K562 (cell line): ENCODE measurements at regions not wholly inside any gene's neighbourhood (a gene's known extent, or its start where the extent isn't known, plus 50 kb on each side); places are given as distances from the start of the nearest gene placed in this dataset.

Experiments
- ATAC-seq: fragments of 200-7000 bp; cut with Tn5 transposase; 3 replicates; pipeline ENCODE4 v1.9.1; 2020; ENCODE audit warnings: moderate library complexity
- BruUV-seq: library from RNA; stranded (reverse); fragments of 400-500 nt; replicated peaks from 2 replicates; lab custom pipeline; 2021; lab: Mats Ljungman, UMichigan
- CTCF ChIA-PET: fragments of 300-600 bp; formaldehyde crosslinking; extraction: SDS; loops from one replicate; lab custom pipeline; 2021; ENCODE audit warnings: low intra/inter-chr PET ratio; lab: Yijun Ruan, JAX
- POLR2A ChIA-PET: fragments of 300-600, 350-650 bp; sonication (Branson Sonifier 250); formaldehyde crosslinking; extraction: SDS; loops from one replicate; lab custom pipeline; 2021; ENCODE audit warnings: antibody characterized with exemption, inconsistent platforms; lab: Yijun Ruan, JAX
- DNase-seq, 4 experiments: peaks; one replicate each; pipeline versions ENCODE4 v3.0.0 to v3.0.0-alpha.2; 2011 to 2018; ENCODE audit warnings: low spot score in 3 of 4, mixed read lengths in 3 of 4; ENCODE audit errors: extremely low read depth in 1 of 4
- FAIRE-seq: peaks from 2 replicates; lab custom pipeline; 2011; peaks lifted over from hg19 to GRCh38; lab: Jason Lieb, UNC
- H2AFZ ChIP-seq: 2 replicates; pipeline ENCODE4 v1.6.0; 2011; ENCODE audit warnings: low read depth, low read length, control low read depth, inconsistent platforms
- H3K27ac ChIP-seq: fragments of 200-600 bp; 3 replicates; pipeline ENCODE4 v1.8.0; 2011; ENCODE audit warnings: low read depth, mild to moderate bottlenecking, control low read depth, inconsistent platforms, low read length, moderate library complexity, mixed read lengths; ENCODE audit errors: extremely low read depth
- H3K27me3 ChIP-seq, 2 experiments: fragments of 300-600 bp in 1 of 2; 2 replicates in 1 of 2; 3 replicates in 1 of 2; pipeline versions ENCODE4 v1.6.0 to v1.8.0; 2011; ENCODE audit warnings: inconsistent platforms in 2 of 2, low read length in 2 of 2, mild to moderate bottlenecking in 1 of 2, mixed read lengths in 1 of 2, moderate library complexity in 1 of 2; ENCODE audit not compliant: control insufficient read depth in 2 of 2, insufficient read depth in 2 of 2
- H3K36me3 ChIP-seq: fragments of 300-600 bp; 3 replicates; pipeline ENCODE4 v1.8.0; 2011; ENCODE audit warnings: mild to moderate bottlenecking, low read length, inconsistent platforms; ENCODE audit not compliant: control insufficient read depth, insufficient read depth
- H3K4me1 ChIP-seq, 2 experiments: fragments of 200-600 bp in 1 of 2; replicated peaks in 1 of 2; 2 replicates in 1 of 2; 3 replicates in 1 of 2; pipeline versions ENCODE4 v1.5.1 to v1.8.0; 2011; ENCODE audit warnings: inconsistent platforms in 2 of 2, low read length in 2 of 2, mild to moderate bottlenecking in 1 of 2, mixed read lengths in 1 of 2, moderate library complexity in 1 of 2; ENCODE audit not compliant: control insufficient read depth in 2 of 2, insufficient read depth in 2 of 2
- H3K4me2 ChIP-seq: 2 replicates; pipeline ENCODE4 v1.6.1; 2011; ENCODE audit warnings: low read length, control low read depth, inconsistent platforms, mixed read lengths; ENCODE audit not compliant: insufficient read depth
- H3K4me3 ChIP-seq: fragments of 200-600 bp; sonication (generic), shearing (Covaris generic); 2 replicates; pipeline ENCODE4 v1.5.1; 2016; ENCODE audit warnings: control low read depth, inconsistent platforms
- H3K79me2 ChIP-seq: fragments of 200-600 bp; 3 replicates; pipeline ENCODE4 v1.8.0; 2011; ENCODE audit warnings: low read length, inconsistent platforms; ENCODE audit not compliant: control insufficient read depth, insufficient read depth
- H3K9ac ChIP-seq, 2 experiments: 2 replicates each; pipeline versions ENCODE4 v1.6.0 to v1.6.1; 2011; ENCODE audit warnings: low read depth in 2 of 2, low read length in 2 of 2, control low read depth in 1 of 2, inconsistent platforms in 1 of 2, mild to moderate bottlenecking in 1 of 2, mixed read lengths in 1 of 2; ENCODE audit not compliant: insufficient read depth in 1 of 2
- H3K9me1 ChIP-seq: one replicate; pipeline ENCODE4 v1.6.0; 2011; ENCODE audit warnings: inconsistent platforms, mild to moderate bottlenecking, low read length, moderate library complexity; ENCODE audit not compliant: control insufficient read depth, insufficient read depth
- H3K9me3 ChIP-seq: replicated peaks from 2 replicates; pipeline ENCODE4 v1.5.1; 2011; ENCODE audit warnings: low read depth, low read length, inconsistent platforms; ENCODE audit not compliant: control insufficient read depth, insufficient read depth
- H4K20me1 ChIP-seq: replicated peaks from 2 replicates; pipeline ENCODE4 v1.6.1; 2011; ENCODE audit warnings: low read length, inconsistent platforms, mixed read lengths; ENCODE audit not compliant: control insufficient read depth, insufficient read depth
- CBX1 ChIP-seq: sonication (generic); IDR thresholded peaks from 2 replicates; pipeline ENCODE4 v1.6.1; 2016; ENCODE audit warnings: antibody characterized with exemption, low read depth, mild to moderate bottlenecking
- CEBPG ChIP-seq, 3 experiments: fragments of 200-800 bp in 1 of 3; sonication (Bioruptor generic) in 1 of 3; sonication (generic) in 1 of 3; formaldehyde crosslinking in 1 of 3; IDR thresholded peaks in 2 of 3; conservative IDR thresholded peaks in 1 of 3; 2 replicates each; pipeline versions ENCODE4 v1.6.1 to v1.8.0; 2016 to 2022; ENCODE audit warnings: missing compliant biosample characterization in 2 of 3, missing genetic modification characterization in 2 of 3, mild to moderate bottlenecking in 1 of 3, missing genetic modification reagents in 1 of 3
- ELK3 ChIP-seq: fragments of 450-650 bp; formaldehyde crosslinking; IDR thresholded peaks from 2 replicates; pipeline ENCODE4 v1.4.0; 2020; ENCODE audit warnings: mild to moderate bottlenecking
- ETV5 ChIP-seq: sonication (generic); formaldehyde crosslinking; IDR thresholded peaks from 2 replicates; pipeline ENCODE4 v1.4.0; 2020; ENCODE audit warnings: low read depth, mild to moderate bottlenecking, missing genetic modification reagents
- ETV6 ChIP-seq, 3 experiments: fragments of 150-350 bp in 1 of 3; sonication (generic) in 1 of 3; formaldehyde crosslinking in 1 of 3; IDR thresholded peaks; 2 replicates each; pipeline versions ENCODE4 v1.6.1 to v1.8.0; 2014 to 2022; ENCODE audit warnings: borderline replicate concordance in 2 of 3, low read depth in 2 of 3, antibody characterized with exemption in 1 of 3, low read length in 1 of 3, mild to moderate bottlenecking in 1 of 3, missing genetic modification reagents in 1 of 3
- FOXA1 ChIP-seq: fragments of 450-650 bp; IDR thresholded peaks from 2 replicates; pipeline ENCODE4 v1.6.1; 2016; ENCODE audit warnings: mild to moderate bottlenecking, borderline replicate concordance
- GATAD2B ChIP-seq: fragments of 450-650 bp; IDR thresholded peaks from 2 replicates; pipeline ENCODE4 v1.6.1; 2017; ENCODE audit warnings: mild to moderate bottlenecking, borderline replicate concordance
- NR3C1 ChIP-seq: sonication (generic); formaldehyde crosslinking; IDR thresholded peaks from 2 replicates; pipeline ENCODE4 v1.8.1; 2022; ENCODE audit warnings: missing genetic modification reagents
- PRMT5 ChIP-seq: sonication (generic); formaldehyde crosslinking; IDR thresholded peaks from 2 replicates; pipeline ENCODE4 v1.5.0; 2020; ENCODE audit warnings: missing genetic modification reagents
- RFX1 ChIP-seq: fragments of 450-650 bp; IDR thresholded peaks from 2 replicates; pipeline ENCODE4 v1.6.1; 2016; ENCODE audit warnings: mild to moderate bottlenecking, moderate library complexity
- RHOXF2B ChIP-seq: fragments of 250-450 bp; sonication (Bioruptor Pico); conservative IDR thresholded peaks from 2 replicates; pipeline ENCODE4 v1.5.1; 2021
- ZNF24 ChIP-seq: fragments of 450-650 bp; IDR thresholded peaks from 2 replicates; pipeline ENCODE4 v1.6.1; 2016
- ZNF274 ChIP-seq: IDR thresholded peaks from 2 replicates; pipeline ENCODE4 v1.6.1; 2011; ENCODE audit warnings: low read depth, mild to moderate bottlenecking, low read length, moderate library complexity, borderline replicate concordance
- ZNF76 ChIP-seq: fragments of 250-450 bp; sonication (Bioruptor Pico); IDR thresholded peaks from 2 replicates; pipeline ENCODE4 v1.4.0; 2020; ENCODE audit warnings: mild to moderate bottlenecking, moderate library complexity, borderline replicate concordance
- WGBS: fragments of 100-300 bp; shearing (Covaris generic); methylation state at CpG from one replicate; pipeline ENCODE4 v1.1.6; 2016; ENCODE audit warnings: low coverage, mixed read lengths; ENCODE audit not compliant: insufficient coverage; ENCODE audit errors: missing lambda C conversion rate; 5-methylcytosine and 5-hydroxymethylcytosine counted together
- in situ Hi-C: fragments of 300-500 bp; cut with MboI; formaldehyde crosslinking; loops from 4 replicates; pipeline ENCODE4 v1.15.0; 2018; ENCODE audit warnings: inconsistent platforms, mixed read lengths
- intact Hi-C: fragments of 100-400 bp; cut with micrococcal nuclease; formaldehyde crosslinking; loops from 2 replicates; pipeline ENCODE4 v1.14.2; 2022
- TF ChIP-seq, protein P1 (sequence below): sonication (generic); formaldehyde crosslinking; IDR thresholded peaks from 2 replicates; pipeline ENCODE4 v1.8.1; 2023; ENCODE audit warnings: mild to moderate bottlenecking, missing genetic modification reagents
- TF ChIP-seq, protein P2 (sequence below): fragments of 450-650 bp; IDR thresholded peaks from 2 replicates; pipeline ENCODE4 v1.6.1; 2016; ENCODE audit warnings: missing biosample characterization, missing genetic modification characterization
- TF ChIP-seq, protein P3 (sequence below): fragments of 450-650 bp; IDR thresholded peaks from 2 replicates; pipeline ENCODE4 v1.7.1; 2018; ENCODE audit warnings: mild to moderate bottlenecking, low read depth; ENCODE audit not compliant: partially characterized antibody

DNA sequence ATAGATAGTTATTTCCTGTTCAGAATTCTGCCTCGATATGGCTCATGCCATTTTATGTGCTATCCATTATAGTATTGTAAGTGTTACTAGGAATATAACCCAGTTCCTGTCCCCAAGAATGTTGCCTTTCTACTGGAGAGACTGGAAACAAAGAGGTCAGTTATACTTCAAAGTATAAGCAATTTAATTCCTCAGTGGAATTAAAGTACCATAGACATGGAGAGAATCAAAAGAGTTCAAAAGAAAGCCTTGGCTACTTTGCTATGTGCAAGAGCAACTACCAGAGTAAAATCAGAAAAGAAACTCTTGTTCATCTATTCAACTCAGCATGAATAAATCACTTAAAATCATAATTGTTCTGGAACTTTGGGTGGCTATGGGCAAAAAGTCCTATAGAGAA, 173.2 kb upstream of the EEA1 start:
- no peak overlapping the region for H2AFZ ChIP-seq
- ChIA-PET CTCF (no interaction called here), POLR2A (no interaction called here)
- no peak overlapping the region for H3K4me3 ChIP-seq
- ATAC-seq (no peak), DNase-seq (no peak), FAIRE-seq (no peak)
- H3K9me1 ChIP-seq, result no peaks in the 10 kb centered on the region
- H3K9me3 ChIP-seq, result no peaks in the 10 kb centered on the region
- in situ Hi-C loops (no loop called here), intact Hi-C loops (no loop called here)
- H3K9ac ChIP-seq, result no peak overlapping the region
- H3K36me3 ChIP-seq, result no peaks in the 10 kb centered on the region
- no TSS peak for BruUV-seq
- 58% methylated on average over 1 of the region's 1 CpG for WGBS
- H3K79me2 ChIP-seq, result no peaks in the 10 kb centered on the region
- no peaks in the 10 kb centered on the region for H3K27me3 ChIP-seq
- H3K4me2 ChIP-seq, result no peak overlapping the region
- H3K4me1 ChIP-seq, result peaks cover 0 to 4% of the 10 kb centered on the region in 2 experiments; a peak in 1 of 5 replicates
- H4K20me1 ChIP-seq, result no peaks in the 10 kb centered on the region
- no peak overlapping the region for H3K27ac ChIP-seq
- TF ChIP-seq FOXA1, result no peak
- no peak for TF ChIP-seq ZNF274
- no peak for TF ChIP-seq RFX1
- TF ChIP-seq, protein P1, sequence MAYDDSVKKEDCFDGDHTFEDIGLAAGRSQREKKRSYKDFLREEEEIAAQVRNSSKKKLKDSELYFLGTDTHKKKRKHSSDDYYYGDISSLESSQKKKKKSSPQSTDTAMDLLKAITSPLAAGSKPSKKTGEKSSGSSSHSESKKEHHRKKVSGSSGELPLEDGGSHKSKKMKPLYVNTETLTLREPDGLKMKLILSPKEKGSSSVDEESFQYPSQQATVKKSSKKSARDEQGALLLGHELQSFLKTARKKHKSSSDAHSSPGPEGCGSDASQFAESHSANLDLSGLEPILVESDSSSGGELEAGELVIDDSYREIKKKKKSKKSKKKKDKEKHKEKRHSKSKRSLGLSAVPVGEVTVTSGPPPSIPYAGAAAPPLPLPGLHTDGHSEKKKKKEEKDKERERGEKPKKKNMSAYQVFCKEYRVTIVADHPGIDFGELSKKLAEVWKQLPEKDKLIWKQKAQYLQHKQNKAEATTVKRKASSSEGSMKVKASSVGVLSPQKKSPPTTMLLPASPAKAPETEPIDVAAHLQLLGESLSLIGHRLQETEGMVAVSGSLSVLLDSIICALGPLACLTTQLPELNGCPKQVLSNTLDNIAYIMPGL (CRISPR knock-in tag), result no peak
- no peak for TF ChIP-seq RHOXF2B (CRISPR knock-in tag)
- no peak for TF ChIP-seq ETV5 (CRISPR knock-in tag)
- TF ChIP-seq CEBPG (CRISPR knock-in tag; IDR thresholded peaks at IDR 0.05), result no peak
- TF ChIP-seq CEBPG (tag; conservative IDR thresholded peaks at IDR 0.05 in 1 of 2, IDR thresholded peaks at IDR 0.05 in 1 of 2), result no peak
- TF ChIP-seq PRMT5, result no peak
- TF ChIP-seq ETV6 (IDR thresholded peaks at IDR 0.05; ENCODE audit: borderline replicate concordance in 1 of 2, low read depth in 2 of 2, low read length in 1 of 2), result no peak
- TF ChIP-seq ETV6 (CRISPR knock-in tag; IDR thresholded peaks at IDR 0.05; ENCODE audit: borderline replicate concordance), result no peak
- TF ChIP-seq NR3C1 (CRISPR knock-in tag), result no peak
- TF ChIP-seq ELK3 (CRISPR knock-in tag), result no peak
- no peak for TF ChIP-seq CBX1
- TF ChIP-seq, protein P2, sequence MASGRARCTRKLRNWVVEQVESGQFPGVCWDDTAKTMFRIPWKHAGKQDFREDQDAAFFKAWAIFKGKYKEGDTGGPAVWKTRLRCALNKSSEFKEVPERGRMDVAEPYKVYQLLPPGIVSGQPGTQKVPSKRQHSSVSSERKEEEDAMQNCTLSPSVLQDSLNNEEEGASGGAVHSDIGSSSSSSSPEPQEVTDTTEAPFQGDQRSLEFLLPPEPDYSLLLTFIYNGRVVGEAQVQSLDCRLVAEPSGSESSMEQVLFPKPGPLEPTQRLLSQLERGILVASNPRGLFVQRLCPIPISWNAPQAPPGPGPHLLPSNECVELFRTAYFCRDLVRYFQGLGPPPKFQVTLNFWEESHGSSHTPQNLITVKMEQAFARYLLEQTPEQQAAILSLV (tag), result no peak
- TF ChIP-seq GATAD2B, result no peak
- TF ChIP-seq, protein P3, sequence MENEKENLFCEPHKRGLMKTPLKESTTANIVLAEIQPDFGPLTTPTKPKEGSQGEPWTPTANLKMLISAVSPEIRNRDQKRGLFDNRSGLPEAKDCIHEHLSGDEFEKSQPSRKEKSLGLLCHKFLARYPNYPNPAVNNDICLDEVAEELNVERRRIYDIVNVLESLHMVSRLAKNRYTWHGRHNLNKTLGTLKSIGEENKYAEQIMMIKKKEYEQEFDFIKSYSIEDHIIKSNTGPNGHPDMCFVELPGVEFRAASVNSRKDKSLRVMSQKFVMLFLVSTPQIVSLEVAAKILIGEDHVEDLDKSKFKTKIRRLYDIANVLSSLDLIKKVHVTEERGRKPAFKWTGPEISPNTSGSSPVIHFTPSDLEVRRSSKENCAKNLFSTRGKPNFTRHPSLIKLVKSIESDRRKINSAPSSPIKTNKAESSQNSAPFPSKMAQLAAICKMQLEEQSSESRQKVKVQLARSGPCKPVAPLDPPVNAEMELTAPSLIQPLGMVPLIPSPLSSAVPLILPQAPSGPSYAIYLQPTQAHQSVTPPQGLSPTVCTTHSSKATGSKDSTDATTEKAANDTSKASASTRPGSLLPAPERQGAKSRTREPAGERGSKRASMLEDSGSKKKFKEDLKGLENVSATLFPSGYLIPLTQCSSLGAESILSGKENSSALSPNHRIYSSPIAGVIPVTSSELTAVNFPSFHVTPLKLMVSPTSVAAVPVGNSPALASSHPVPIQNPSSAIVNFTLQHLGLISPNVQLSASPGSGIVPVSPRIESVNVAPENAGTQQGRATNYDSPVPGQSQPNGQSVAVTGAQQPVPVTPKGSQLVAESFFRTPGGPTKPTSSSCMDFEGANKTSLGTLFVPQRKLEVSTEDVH, result no peak
- TF ChIP-seq ZNF24, result no peak
- no peak for TF ChIP-seq ZNF76 (CRISPR knock-in tag)
